GM23338 (cell line): ENCODE measurements at regions not wholly inside any gene's neighbourhood (a gene's known extent, or its start where the extent isn't known, plus 50 kb on each side); places are given as distances from the start of the nearest gene placed in this dataset. TPM values are rescaled to one million over a fixed set of nuclear protein-coding genes. Genes with fewer than 3 reads are reported as not detected.

Source experiments
- CREB1 ChIP-seq: fragments of 250-450 bp; sonication (Bioruptor Pico); IDR thresholded peaks from 2 replicates; pipeline ENCODE4 v1.5.0; 2020; ENCODE audit warnings: low read depth, mild to moderate bottlenecking, moderate library complexity
- microRNA-seq: library from miRNA; unstranded; fragments of <30 nt; microRNA quantifications from one replicate; pipeline ENCODE4, GENCODE V29; 2017
- small RNA-seq: library from RNA; depleted of rRNA; stranded (forward); fragments of <200 nt; gene quantifications from one replicate; pipeline ENCODE3, GENCODE V24; 2014; ENCODE audit warnings: low replicate concordance

- no peak for TF ChIP-seq CREB1 (CRISPR knock-in tag)
These were observed 51.2 kb upstream of the TENM4 start (continued) for GRCh38 chr11:79492008-79492407.

Small RNA genes lying in the stretch of these regions (microRNA-seq; reads per million reads assigned to microRNA genes)
- gene MIR4300 = not detected

Small RNA genes lying in the stretch of these regions (small RNA-seq; reads per million reads assigned to genes)
- gene AP002802.2 (not detected), gene MIR4300 (not detected), gene MTND4LP18 (not detected), gene RNU6-544P (not detected)
